ENCODE measurements at regions not wholly inside any gene's neighbourhood (a gene's known extent, or its start where the extent isn't known, plus 50 kb on each side); places are given as distances from the start of the nearest gene placed in this dataset.

- TF ChIP-seq EZH2 (IDR thresholded peaks at IDR 0.05; ENCODE audit: borderline replicate concordance, control insufficient read depth, low read depth, low read length) = no peak
- no peak for TF ChIP-seq RAD21 (IDR thresholded peaks at IDR 0.05; ENCODE audit: insufficient read depth, low read depth, low read length)
Observed at GRCh38 chr5:82519558-82519957, 241.4 kb upstream of the RPS23 start (continued).

GRCh38 chr5:82517544-82518075 lies 239.5 kb upstream of the RPS23 start:
- BruUV-seq (replicated peaks) = no TSS peak
- 27% methylated on average over 4 of the region's 4 CpGs for WGBS (ENCODE audit: insufficient coverage, insufficient replicate concordance, low lambda C conversion rate, missing lambda C conversion rate)
- POLR2A ChIA-PET = interaction anchor here (0.5 kb wide), 1 partner anchor 202 kb away, joined by 4 read pairs; no protein-coding TSS in a partner anchor
- TF ChIP-seq NFYA (IDR thresholded peaks at IDR 0.05; ENCODE audit: borderline replicate concordance, low read depth, low read length) = no peak
- no peak for TF ChIP-seq POLR2A (IDR thresholded peaks at IDR 0.05; ENCODE audit: low read depth, low read length)
- no peak for TF ChIP-seq FOS (IDR thresholded peaks at IDR 0.05; ENCODE audit: borderline replicate concordance, extremely low read depth, insufficient read length)
- no peak for TF ChIP-seq CUX1 (IDR thresholded peaks at IDR 0.05; ENCODE audit: insufficient replicate concordance, low read depth, low read length)
- TF ChIP-seq SMAD5 (IDR thresholded peaks at IDR 0.05; ENCODE audit: low read depth) = no peak
- no peak for TF ChIP-seq EED (IDR thresholded peaks at IDR 0.05; ENCODE audit: low read depth)
- TF ChIP-seq PBX3 (IDR thresholded peaks at IDR 0.05; ENCODE audit: insufficient replicate concordance, low read depth, low read length) = no peak
- TF ChIP-seq MYB (IDR thresholded peaks at IDR 0.05; ENCODE audit: borderline replicate concordance, low read depth, low read length) = no peak
- no peak for TF ChIP-seq NKRF (conservative IDR thresholded peaks at IDR 0.05)
- no peak for TF ChIP-seq ESRRA (IDR thresholded peaks at IDR 0.05; ENCODE audit: low read length)
- TF ChIP-seq ATF2 (IDR thresholded peaks at IDR 0.05; ENCODE audit: low read length) = no peak

More at GRCh38 chr5:82517544-82518075, 239.5 kb upstream of the RPS23 start:
- Histone ChIP-seq H3K4me1 (ENCODE audit: control insufficient read depth, insufficient read depth, low read length) (no peaks in the 10 kb centered on the region), H3K9ac (ENCODE audit: control insufficient read depth, insufficient read depth, low read length) (no peak overlapping the region), H4K20me1 (ENCODE audit: control insufficient read depth, insufficient read depth) (no peaks in the 10 kb centered on the region), H3K79me2 (ENCODE audit: control insufficient read depth, insufficient read depth, low read length) (no peaks in the 10 kb centered on the region), H3K36me3 (ENCODE audit: control insufficient read depth in 2 of 2, insufficient read depth in 2 of 2, low read length in 1 of 2) (no peaks in the 10 kb centered on the region), H2AFZ (ENCODE audit: control insufficient read depth, low read depth, low read length) (no peak overlapping the region), H3K4me2 (ENCODE audit: control insufficient read depth, insufficient read depth) (no peak overlapping the region), H3K4me3 (no peak overlapping the region), H3K27ac (ENCODE audit: control insufficient read depth, insufficient read depth) (no peak overlapping the region), H3K27me3 (replicated peaks in 1 of 2; ENCODE audit: control insufficient read depth in 2 of 2, insufficient read depth in 2 of 2, low read length in 1 of 2) (no peaks in the 10 kb centered on the region; a peak in 2 of 4 replicates), H3K9me3 (replicated peaks; ENCODE audit: control insufficient read depth, insufficient read depth, low read length) (no peaks in the 10 kb centered on the region)
- ATAC-seq (no peak), DNase-seq (ENCODE audit: low read depth, low spot score) (no peak), FAIRE-seq (no peak)
- in situ Hi-C loops (cut with MboI) = no loop called here
- ChIA-PET SMC1A (ENCODE audit: uncharacterized antibody, unreplicated experiment) (no interaction called here), RAD21 (ENCODE audit: unreplicated experiment) (no interaction called here), CTCF (interaction anchor here (0.7 to 1.2 kb wide), 3 partner anchors 9 to 25 kb away, joined by 3 read pairs; no protein-coding TSS in a partner anchor)
- intact Hi-C loops (cut with micrococcal nuclease; ENCODE audit: unreplicated experiment) = no loop called here

Measured in GM12878 (cell line).